PC-3 (cell line): ENCODE measurements at regions not wholly inside any gene's neighbourhood (a gene's known extent, or its start where the extent isn't known, plus 50 kb on each side); places are given as distances from the start of the nearest gene placed in this dataset.

Experiments
- EZH2 ChIP-seq: fragments of 300-600 bp; sonication (generic); IDR thresholded peaks from one replicate; pipeline ENCODE4 v1.6.1; 2017; ENCODE audit warnings: antibody characterized with exemption, mild to moderate bottlenecking, low read length; ENCODE audit not compliant: unreplicated experiment
- EZH2phosphoT487 ChIP-seq: fragments of 300-600 bp; sonication (generic); IDR thresholded peaks from 2 replicates; pipeline ENCODE4 v1.6.1; 2018; ENCODE audit warnings: mild to moderate bottlenecking, antibody characterized with exemption, low read length, borderline replicate concordance
- TF ChIP-seq, protein P1 (sequence below): fragments of 300-600 bp; sonication (generic); conservative IDR thresholded peaks from 2 replicates; pipeline ENCODE4 v1.5.1; 2017; ENCODE audit warnings: antibody characterized with exemption, low read depth, mild to moderate bottlenecking, low read length

DNA sequence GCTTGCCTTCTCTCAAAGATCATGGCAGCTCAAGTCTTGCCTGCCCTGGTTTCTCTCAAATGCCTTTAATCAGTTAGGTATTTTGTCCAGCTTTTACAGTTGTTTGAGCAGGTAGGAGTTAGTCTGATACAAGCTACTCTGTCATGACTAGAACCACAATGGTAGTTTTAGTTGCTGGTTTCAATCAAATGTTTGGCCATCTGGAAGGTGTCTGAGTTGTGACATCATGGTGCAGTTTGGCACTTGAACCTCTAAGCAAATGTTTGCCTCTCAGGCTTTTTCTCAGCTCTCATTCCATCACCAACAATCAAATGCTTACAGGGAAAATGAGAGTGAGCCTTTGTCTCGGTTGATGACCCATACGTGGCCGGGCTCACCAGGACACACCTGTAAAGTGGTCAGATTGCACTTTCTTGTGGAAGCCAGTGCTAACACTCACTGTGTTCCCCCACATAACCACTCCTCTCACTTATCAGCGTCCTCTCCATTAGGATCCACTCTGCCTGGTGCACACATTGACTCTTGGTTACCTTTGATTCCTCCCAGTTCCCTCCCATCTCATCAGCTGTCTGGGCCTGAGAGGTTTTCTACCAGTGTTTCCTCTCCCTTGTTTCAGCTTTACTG lies 67.5 kb downstream of the CCDC185 start:
- no peak for TF ChIP-seq EZH2
- no peak for TF ChIP-seq EZH2phosphoT487
- TF ChIP-seq, protein P1, sequence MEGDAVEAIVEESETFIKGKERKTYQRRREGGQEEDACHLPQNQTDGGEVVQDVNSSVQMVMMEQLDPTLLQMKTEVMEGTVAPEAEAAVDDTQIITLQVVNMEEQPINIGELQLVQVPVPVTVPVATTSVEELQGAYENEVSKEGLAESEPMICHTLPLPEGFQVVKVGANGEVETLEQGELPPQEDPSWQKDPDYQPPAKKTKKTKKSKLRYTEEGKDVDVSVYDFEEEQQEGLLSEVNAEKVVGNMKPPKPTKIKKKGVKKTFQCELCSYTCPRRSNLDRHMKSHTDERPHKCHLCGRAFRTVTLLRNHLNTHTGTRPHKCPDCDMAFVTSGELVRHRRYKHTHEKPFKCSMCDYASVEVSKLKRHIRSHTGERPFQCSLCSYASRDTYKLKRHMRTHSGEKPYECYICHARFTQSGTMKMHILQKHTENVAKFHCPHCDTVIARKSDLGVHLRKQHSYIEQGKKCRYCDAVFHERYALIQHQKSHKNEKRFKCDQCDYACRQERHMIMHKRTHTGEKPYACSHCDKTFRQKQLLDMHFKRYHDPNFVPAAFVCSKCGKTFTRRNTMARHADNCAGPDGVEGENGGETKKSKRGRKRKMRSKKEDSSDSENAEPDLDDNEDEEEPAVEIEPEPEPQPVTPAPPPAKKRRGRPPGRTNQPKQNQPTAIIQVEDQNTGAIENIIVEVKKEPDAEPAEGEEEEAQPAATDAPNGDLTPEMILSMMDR, result no peak
